Activated CD4-positive, alpha-beta T cell treated with anti-CD3 and anti-CD28 coated beads for 4 hours (primary cell): ENCODE measurements at regions not wholly inside any gene's neighbourhood (a gene's known extent, or its start where the extent isn't known, plus 50 kb on each side); places are given as distances from the start of the nearest gene placed in this dataset.
"Not testable (repeated sequence)": the region's sequence is repeated elsewhere in the genome, so short reads cannot be mapped to it uniquely, and the experiment has no call there.

Experiments used
- DNase-seq, 2 donors: peaks; one replicate each; pipeline ENCODE4 v3.0.0-alpha.2; 2020

DNA sequence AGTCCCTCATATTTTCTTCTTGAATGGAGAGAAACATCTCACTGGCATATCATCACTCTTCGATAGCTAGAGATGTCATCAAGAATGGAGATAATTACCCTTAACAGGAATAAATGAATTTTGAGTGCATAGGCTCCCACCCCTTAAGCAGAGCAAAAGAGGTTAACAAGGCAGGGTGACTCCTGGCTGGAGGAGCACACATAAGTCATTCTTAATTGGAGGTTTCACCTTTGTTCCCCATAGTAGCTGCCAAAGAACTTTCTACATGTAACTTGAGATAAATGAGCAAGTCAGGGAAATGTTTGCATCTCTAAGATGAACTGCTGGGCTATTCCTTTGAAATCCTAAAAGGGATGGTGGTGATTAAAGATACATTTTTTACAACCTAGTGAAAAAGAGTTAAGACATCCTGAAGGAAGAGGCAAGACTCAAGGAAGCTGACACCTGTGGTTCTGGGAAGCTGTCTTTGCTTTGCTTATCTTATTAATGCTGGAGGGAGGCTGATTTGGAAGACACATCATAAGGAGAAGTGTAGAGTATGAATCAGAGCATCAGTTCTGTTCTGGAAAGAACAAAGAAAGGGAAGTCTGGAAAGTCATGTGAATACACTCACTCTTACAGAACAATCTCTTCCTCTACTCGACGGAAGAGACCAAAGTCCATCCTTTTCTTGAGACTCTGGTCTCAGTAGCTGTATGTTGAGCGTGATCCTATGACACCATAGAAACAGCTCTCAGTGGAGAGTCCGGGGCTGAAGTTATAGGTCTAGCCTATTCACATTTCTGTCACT, 326.3 kb downstream of the OSTF1 start:
- no peak for DNase-seq

- no peak for DNase-seq
Observed at GRCh38 chr9:75417471-75417870, 329.2 kb downstream of the OSTF1 start.

DNA sequence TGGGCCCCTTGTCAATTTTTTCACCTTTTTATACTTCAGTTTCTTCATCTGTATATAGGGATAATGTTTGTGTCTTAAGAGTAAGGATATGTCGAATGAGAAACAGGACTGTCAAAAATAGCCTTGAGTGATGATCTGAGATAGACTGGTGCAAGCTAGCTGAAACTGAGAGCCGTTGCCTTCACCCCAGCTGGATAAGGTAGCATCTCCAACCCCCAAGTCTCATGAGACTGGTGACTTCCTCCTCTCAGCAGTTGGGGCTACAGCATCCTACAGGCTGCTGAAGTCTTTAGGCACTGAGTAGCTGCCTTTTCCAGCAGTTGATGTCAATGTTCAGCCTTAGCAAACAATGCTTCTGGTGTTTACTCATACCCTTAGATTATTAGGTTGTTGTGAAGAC, 330.2 kb downstream of the OSTF1 start:
- no peak for DNase-seq

- no peak for DNase-seq
Observed at GRCh38 chr9:75422944-75423522, 334.7 kb downstream of the OSTF1 start.

GRCh38 chr9:75429531-75430475, 341.5 kb downstream of the OSTF1 start:
- no peak for DNase-seq

GRCh38 chr9:75431375-75431774, 343.1 kb downstream of the OSTF1 start:
- no peak for DNase-seq

- no peak for DNase-seq
Observed at GRCh38 chr9:75432386-75432785, 344.1 kb downstream of the OSTF1 start.

- no peak for DNase-seq
Observed at GRCh38 chr9:75432888-75433287, 344.6 kb downstream of the OSTF1 start.

- DNase-seq = no peak
Observed at GRCh38 chr9:75438716-75439115, 350.4 kb downstream of the OSTF1 start.

GRCh38 chr9:75440914-75441313, 352.6 kb downstream of the OSTF1 start:
- DNase-seq = no peak

DNA sequence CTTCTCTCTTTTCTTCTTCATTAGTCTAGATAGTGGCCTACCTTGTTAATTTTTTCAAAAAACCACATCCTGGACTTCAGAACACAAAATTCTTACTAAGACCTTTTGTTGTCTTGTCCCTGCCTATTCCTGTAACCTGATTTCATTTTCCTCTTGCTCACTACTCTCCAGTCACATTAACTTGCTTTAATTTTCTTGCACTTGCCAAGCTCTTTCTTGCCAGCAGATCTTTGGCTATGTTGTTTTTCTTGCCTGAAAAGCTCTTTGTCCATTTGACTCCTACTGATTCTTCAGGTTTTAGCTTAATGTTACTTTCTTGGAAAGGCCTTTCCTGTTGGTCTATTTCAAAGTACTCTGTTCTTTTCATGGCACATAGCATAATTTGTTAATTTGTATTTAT, 356.8 kb downstream of the OSTF1 start:
- no peak for DNase-seq

DNA sequence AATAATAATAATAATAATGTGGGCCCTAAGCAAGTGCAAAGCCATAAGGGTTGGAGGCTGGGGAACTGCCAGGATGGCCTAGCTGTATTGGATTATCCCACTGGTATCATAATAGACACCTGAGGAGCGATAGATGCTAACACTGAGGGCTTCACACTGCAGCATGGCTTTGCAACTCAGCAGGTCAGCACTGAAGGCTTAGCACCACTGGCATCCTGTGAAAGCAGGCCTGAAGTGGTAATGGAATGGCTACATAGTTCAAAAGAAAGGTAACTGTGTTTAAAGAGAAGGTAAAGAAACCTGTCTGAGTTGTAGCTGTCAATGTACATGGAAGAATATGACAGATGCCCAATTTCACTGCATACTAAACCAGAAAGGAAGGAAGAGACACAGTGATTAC, 359.0 kb downstream of the OSTF1 start:
- DNase-seq = no peak

DNA sequence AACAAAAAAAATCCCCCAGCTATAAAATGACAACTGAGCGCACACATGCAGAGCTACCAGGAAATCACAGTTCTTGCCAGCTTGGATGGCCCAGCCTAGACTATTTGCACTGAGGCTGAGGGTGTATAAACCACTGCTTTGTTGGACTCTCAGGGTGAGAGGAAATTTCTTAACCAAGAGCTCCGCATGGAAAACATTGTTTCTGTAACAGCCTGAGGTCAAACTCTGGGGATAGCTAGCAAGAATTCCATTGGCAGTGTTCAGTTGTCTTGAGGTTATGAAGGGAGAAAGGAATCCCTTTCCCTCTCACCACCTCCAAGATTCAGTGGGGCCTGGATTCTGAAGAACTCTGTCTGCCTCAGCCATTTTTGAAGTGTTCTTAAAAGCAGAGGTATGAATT, 360.0 kb downstream of the OSTF1 start:
- no peak for DNase-seq

DNA sequence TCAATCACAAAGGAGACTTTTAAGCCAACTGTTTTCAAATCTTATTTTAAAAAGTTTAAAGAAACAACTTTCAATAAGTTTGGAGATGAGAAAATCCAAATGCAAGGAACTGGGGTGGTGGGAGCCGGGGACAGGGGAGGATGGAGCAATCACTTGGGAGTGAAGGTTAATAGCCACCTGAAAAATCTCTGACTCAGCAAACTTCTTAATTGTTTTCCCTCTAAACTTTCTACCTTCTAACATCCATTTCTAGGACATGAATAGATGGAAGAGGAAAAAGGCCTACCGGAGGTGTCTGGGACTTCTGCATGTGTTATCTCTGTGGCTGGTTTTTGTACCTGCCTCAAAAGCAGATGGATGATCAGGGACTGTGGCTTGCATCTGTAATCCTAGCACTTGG, 360.6 kb downstream of the OSTF1 start:
- no peak for DNase-seq

- no peak for DNase-seq
Observed at GRCh38 chr9:75451045-75451444, 362.7 kb downstream of the OSTF1 start.

GRCh38 chr9:75451505-75451904, 363.2 kb downstream of the OSTF1 start:
- no peak for DNase-seq

DNA sequence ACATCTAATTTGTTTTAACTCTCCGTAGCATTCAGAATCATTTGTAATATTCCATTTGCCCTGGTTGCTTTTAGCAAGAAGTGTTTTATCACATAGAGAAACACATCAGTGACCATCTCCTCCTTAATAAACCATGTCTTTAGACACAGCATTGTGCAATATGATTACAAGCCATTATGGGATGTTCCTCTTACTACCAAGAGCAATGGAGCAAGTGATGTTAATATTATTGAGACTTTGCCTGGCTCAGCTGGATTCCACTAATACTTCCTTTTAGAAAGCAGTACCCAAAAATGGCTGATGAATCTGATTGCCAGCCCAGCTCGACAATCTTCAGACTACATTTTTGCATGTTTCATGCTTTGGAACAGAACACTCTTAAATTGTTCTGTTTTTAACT, 364.2 kb downstream of the OSTF1 start:
- no peak for DNase-seq

DNA sequence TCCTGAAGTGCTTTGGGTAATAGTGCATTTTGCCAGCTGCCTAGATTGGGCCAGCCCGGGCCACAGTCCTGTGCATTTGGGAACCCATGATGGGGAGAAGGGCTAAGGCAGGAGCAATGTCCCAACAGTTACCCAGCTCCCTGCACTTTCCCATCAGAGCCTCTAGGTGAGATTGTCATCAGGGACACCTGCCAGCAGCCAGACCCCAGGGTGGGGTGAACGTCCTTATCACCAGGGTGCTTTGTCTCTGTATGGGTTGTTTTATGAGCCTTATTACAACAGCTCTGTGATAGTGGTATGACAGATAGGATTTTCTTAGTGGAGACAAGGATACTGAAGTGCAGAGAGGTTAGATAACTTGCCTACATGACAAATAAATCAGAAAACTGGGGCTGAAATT, 365.7 kb downstream of the OSTF1 start:
- DNase-seq = no peak

GRCh38 chr9:75454891-75455290, 366.6 kb downstream of the OSTF1 start:
- no peak for DNase-seq

- DNase-seq = no peak
Observed at GRCh38 chr9:75455444-75455921, 367.2 kb downstream of the OSTF1 start.

DNA sequence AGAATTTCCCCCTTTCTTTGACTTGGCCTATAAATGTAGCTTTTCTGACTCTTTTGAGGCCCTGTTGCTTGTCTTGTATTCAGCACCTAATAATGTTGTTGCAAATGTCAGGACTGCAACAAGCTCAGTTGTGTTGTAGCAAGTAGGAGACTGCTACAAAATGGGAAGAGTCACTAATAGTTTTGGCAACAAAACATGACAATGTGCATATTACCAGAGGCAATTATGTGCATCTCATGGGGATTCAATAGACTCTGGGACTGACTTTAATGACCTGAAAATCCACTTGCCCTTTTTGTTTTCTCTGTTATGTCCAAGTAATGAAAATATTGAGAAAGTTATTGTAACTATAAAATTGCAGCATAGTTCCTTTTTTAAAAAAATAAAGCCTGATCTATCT, 368.4 kb downstream of the OSTF1 start:
- DNase-seq = no peak

GRCh38 chr9:75457474-75458011, 369.2 kb downstream of the OSTF1 start:
- DNase-seq = no peak

- DNase-seq = not testable (repeated sequence)
Observed at GRCh38 chr9:75459311-75459710, 371.0 kb downstream of the OSTF1 start.
